ENCODE measurements at regions not wholly inside any gene's neighbourhood (a gene's known extent, or its start where the extent isn't known, plus 50 kb on each side); places are given as distances from the start of the nearest gene placed in this dataset.

- TF ChIP-seq CTCF (IDR thresholded peaks at IDR 0.05) = no peak
- no peak for TF ChIP-seq POLR2A (IDR thresholded peaks at IDR 0.05)
Observed at GRCh38 chr20:12028771-12029170, 111.1 kb downstream of the BTBD3 start.

Data from lower leg skin (tissue), 3 donors.